ENCODE measurements at regions not wholly inside any gene's neighbourhood (a gene's known extent, or its start where the extent isn't known, plus 50 kb on each side); places are given as distances from the start of the nearest gene placed in this dataset.

DNA sequence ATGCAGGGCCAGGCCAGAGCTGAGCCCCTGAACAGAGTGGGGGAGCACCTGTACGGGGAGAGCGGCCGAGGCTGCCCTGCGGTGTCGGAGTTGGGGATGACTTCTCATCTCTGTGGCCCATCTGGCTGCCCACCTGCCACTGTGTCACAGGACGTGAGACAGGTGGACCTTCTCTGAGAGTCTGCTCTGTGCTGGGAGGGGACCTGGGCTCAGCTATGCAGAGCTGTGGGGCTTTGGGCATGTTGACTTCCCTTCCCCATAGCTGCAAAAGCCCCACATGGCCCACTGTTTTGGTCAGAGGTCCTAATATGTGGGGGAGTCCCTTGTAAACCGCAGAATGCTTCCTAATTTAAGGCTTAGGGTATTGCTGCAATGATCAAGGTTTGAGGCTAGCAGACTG is 68.0 kb upstream of the TRPM1 start:
- TF ChIP-seq CTCF (IDR thresholded peaks at IDR 0.05) = no peak
- TF ChIP-seq POLR2AphosphoS5 (IDR thresholded peaks at IDR 0.05) = no peak

Data from sigmoid colon (tissue), 4 donors.